GM18909 (cell line): ENCODE measurements at regions not wholly inside any gene's neighbourhood (a gene's known extent, or its start where the extent isn't known, plus 50 kb on each side); places are given as distances from the start of the nearest gene placed in this dataset.

ENCODE experiments used
- ATAC-seq: cut with Tn5 transposase; IDR thresholded peaks from one replicate; pipeline ENCODE4 v1.9.1; 2021; ENCODE audit warnings: mild to moderate bottlenecking; ENCODE audit not compliant: unreplicated experiment, poor library complexity

DNA sequence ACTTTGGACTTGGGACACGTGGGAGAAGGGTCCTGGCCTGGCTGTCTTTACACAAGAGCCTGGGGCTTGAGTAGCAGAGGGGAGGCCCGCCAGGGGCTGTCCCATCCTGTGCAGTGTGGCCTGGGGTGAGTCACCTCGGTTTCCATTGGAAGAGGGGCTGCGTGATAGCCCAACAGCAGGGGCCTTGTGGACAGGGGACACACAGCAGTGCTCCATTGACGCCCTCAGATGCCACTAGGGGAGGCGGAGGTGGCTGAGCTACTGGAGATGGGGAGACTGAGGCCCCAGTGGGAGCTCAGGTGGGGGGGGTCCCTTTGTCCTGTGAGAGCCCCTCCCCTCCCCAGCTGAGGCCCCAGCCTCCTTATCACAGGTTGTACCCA, 50.0 kb upstream of the RNU6ATAC start:
- no peak for ATAC-seq

DNA sequence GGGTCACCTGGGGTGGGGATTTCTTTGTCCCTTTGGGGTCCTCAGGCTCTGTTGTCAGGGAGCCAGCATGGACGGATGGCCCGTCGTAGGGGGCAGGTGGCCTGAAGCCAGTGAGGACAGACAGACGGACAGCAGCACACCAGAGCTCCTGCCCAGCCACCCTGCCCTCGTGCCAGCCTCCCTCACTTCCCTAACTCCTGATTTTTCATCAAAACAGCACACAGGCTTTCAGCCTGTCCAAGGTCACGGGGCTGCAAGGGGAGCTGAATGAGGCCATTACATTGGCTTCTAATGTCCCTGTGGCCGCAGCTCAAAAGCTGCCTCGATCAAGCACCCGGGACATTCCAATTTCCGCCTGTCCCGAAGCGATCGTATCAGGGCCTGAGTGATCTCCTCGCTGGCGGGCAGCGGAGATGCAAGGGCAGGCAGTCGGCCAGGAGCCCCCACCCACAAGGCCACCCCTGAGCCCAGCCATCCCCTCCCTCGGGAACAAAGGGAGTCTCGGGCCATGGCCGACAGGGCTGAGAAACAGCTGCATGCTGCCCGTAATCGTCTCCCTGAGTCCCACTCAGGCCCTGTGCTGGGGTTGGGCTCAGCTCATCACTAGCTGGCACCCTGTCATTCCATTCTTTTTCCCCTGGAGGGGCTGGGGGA, 50.5 kb upstream of the RNU6ATAC start:
- ATAC-seq: no peak

DNA sequence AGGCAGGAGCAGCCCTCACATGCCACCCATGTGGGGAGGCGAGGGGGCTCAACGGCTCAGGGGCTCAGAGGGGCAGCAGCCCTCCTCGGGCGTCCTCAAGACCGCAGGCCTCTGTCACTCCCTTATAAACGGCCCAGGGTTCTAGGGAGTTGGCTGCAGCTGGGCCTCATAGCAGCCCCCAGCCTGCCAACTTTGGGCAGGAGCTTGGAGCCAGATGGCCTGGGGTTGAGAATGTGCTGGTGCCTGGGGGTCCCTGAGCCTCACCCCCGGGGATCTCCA, 51.0 kb upstream of the RNU6ATAC start:
- ATAC-seq: no peak

DNA sequence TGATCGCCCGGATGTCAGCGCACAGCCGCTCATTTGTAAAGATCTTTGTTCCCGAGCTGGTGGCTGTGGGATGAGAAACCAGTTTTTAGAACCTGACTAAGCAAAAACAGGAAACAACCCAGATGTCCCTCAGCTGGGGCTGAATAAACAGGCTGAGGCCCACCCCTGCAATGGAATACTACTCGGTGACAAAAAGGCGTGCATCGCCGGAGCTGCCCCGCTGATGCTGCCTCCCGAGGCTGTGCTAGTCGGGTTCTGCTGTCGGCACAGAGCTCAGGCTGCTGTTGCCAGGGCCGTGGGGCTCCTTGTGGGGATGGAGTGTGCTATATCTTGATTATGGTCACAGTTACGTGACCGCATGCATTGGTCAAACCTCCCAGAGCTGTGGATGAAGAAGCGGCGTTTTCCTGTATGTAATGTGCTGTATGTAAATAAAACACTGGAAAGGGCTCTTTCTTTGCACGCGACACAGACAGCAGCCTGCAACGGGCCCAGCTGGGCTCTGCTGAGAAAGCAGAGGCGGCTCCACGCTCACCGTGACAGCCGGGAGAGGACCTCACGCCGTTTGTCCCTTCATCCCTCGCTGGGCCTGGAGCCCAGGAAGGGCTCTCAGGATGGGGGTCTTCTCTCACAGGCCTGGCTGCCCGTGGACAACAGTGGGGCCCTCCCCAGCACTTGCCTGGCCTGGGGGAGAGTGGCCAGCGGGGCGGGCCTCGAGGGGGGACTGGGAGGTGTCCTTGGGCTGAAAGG, 51.5 kb upstream of the RNU6ATAC start:
- no peak for ATAC-seq

DNA sequence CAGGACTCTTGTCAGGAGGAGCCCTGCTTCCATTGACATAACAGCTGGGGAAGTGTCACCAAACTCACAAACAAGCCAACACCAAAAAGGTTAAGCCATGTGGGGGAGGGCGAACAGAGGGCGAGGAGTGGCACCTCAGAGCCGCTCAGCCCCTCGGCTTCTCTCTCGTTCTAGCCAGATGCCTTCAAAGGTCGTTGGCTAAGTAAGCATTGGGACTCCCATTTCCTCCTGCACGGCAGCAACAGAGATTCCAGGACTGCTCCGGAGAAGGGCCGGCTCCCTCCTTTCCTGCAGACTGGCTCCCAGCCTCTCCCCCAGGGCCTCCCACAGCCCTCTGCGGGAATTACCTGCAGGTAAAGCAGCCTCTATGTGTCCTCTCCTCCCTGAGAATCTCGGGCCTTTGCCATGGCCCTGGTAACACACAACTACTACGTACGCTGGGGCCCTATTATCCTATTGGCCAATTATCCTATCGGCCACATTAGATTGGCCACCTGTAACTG, 52.1 kb upstream of the RNU6ATAC start:
- no peak for ATAC-seq

DNA sequence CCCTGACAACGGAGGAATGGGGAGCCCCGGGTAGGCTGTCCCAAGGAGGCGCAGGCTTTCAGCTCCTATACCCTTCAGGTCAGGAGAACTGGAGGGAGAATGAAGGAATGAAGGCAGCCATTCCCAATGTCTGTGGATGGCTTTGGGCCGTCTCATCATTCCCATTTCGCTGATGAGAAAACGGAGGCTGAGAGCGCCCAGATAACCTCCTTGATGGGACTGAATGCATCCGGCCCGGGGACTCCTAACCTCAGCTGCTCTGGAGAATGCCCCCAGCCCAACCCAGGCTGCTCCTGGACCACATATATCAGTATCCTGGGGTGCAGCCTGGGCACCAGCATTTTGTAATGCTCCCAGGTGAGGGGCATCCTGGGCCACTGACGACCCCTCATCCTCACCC, 52.6 kb upstream of the RNU6ATAC start:
- no peak for ATAC-seq

DNA sequence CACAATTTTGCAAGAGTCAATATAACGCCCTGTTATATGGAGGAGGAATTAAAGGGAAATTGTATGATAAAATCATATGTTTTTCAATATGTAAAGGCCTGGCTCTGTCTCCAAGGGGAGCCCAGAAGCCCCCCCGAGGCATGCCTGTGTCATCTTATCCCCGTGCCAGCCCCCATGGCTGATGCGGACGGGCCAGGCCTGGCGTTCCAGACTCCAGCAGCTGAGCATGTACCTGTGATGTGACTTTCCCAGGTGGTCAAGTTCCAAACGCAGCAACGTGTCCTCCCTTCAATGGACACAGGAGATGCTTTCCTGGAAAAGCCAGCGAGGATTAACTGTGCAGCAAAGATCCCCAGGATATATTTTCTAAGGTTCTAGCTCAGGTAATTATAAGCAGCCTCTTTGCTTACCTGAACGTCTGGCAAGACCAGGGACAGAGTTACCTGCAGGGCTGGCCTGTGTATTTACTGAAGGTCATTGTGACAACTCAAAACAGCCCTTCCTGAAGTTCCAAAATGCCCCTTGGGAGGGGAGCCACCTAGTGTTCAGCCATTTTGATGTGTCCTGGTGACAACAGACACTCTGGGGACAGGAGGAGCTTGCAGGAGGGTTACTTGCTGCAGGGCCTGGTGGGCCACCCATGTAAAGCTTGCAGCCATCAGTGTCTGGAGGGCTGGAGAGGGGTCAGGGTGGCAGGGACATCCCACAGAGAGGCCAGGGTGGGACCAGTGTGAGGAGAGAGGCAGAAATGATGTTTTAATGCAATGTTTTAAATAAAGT, 53.3 kb upstream of the RNU6ATAC start:
- ATAC-seq: no peak

DNA sequence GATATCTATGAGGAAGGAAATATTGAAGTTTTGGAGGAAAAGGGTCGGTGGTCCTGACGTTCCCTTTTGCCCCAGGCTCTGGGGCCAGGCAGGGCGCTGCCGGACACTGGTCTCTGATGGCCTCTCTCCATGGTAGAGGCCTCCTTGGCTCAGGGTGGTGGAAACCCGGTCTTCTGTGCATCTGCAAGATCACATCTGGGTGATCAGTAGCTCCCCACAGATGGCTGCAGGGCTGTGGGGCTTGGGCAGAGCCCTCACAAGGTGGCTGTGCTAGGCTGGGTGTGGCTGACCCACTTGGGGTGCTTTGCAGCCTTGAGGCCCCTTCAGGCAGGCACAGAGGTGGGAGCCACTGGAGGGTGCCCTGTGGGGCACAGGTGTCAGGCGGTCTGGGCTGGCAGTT, 53.9 kb upstream of the RNU6ATAC start:
- ATAC-seq: no peak

DNA sequence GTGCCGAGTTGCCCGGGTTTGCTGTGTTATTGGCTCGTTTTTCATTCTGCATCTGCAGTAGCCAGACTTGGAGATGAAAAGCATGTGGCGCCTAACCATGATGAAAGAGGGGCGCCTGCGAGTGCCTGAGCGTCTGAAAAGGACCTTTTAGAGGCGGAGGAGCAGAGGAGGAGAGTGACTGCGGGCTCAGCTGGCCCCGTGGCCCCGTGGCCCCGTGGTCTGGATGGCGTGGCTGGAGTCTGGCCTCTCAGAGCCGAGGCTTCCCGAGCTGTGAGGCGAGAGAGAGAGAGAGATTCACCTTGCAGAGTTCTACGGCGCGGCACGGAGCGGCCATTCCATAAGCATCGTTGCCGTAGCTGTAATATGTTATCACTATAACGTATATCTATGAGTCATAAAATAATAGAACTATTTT, 55.3 kb upstream of the RNU6ATAC start:
- no peak for ATAC-seq

DNA sequence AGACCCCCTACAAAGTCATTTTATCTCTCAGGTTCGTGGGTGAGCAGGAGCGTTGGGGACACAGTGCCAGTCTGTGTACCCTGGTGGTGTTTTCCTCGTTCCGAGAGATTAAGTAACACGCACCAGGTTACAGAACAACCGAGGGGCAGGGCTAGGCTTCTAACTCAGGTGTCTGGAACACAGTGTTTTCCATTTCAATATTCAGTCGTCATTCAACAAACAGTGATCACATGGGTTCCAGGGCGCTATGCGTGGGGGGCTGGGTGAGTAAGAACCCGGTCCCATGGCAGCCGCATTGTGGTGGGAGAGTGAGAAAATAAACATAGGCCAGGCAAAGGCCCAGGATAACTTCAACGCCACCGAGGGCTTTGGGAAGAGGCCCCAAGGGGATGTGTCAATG, 55.9 kb upstream of the RNU6ATAC start:
- ATAC-seq: no peak

DNA sequence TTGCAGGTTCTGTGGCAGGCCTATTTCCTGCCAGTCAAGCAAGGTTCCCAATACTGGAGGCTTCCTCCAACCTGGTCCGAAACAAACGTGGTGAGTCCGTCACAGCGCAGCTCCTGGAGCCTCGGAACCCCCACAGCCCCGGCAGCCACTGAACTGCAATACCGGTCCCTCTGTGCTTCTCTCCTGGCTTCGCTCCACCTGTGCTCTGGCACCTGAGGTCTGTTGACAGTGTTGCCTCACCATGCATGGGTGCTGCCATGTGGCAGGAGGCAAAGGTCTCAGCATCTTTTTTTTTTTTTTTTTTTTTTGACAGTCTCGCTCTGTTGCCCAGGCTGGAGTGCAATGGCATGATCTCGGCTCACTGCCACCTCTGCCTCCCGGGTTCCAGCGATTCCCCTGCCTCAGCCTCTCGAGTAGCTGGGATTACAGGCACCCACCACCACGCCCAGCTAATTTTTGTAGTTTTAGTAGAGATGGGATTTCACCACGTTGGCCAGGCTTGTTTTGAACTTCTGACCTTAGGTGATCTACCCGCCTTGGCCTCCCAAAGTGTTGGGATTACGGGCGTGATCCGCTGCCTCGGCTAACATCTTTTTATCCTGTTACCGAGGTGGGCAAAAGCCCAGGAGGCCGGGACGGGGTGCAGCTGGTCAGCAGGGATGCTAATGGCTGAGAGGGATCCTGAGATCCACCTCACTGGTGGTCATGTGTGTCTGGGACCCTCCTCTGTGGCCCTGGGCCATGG, 57.1 kb upstream of the RNU6ATAC start:
- no peak for ATAC-seq

DNA sequence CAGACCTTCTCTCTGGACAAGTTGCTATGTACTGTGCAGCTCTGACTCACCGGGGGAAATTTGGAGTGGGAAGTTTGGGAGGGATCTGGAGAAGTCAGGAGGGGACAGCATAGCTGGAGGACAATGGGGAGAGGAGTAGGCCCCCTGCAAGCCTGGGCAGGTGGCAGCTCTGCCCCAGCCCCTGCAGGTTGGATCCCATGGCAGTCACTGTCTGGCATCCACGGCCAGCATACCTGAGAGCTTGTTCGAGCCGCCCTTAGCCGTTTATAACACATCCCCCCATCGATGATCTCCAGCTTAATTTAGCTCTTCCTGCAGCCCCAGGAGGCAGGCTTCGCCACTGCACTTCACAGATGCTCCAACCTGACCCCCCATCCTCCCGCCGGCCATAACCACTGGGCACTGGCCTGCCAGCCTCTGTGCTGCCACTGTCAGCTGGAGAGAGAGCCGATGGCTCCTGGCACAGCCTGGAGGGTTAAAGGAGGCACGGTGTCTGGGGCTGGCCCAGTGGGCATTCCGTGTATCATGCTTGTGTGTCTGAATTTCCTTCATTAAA, 57.7 kb upstream of the RNU6ATAC start:
- ATAC-seq: no peak

DNA sequence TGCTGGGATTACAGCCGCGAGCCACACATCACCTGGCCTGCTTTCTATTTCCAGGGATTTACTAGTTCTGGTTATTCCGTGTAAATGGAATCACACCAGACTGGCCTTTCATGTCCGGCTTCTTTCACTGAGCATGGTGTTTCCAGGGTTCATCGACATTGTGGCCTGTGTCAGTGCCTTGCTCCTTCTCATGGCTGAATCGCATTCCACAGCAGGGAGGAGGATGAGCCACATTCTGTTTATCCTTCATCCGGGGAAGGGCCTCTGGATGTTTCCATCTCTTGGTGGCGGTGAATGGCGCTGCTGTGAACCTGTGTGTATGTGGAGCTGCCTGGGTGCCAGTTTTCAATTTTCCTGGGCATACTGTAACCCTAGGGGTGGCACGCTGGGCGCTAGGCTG, 58.7 kb upstream of the RNU6ATAC start:
- no peak for ATAC-seq

DNA sequence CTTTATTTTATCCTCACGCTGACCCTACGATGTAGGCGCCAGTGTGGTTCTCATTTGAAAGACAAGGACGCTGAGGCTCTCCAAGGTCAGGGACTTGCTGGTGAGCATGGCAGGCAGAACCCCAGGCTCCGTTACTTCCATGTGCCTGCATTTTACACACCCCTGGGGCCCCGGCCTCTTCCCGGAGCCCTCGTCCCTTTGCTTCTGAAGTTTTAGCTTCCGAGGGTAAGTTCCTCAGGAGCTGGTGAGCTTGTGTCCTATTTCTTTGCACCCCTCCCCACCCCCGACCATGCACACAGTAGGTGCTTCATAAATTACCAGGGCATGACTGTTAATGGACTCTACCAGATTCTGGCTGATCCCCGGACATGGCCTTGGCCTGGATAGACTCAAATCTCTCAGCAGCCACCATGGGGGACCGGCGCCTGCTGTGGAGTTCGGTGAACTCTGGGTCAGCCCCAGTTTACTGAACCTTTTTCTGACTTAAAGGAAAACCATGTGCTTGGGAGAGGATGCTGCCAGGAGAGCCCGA, 59.3 kb upstream of the RNU6ATAC start:
- no peak for ATAC-seq

DNA sequence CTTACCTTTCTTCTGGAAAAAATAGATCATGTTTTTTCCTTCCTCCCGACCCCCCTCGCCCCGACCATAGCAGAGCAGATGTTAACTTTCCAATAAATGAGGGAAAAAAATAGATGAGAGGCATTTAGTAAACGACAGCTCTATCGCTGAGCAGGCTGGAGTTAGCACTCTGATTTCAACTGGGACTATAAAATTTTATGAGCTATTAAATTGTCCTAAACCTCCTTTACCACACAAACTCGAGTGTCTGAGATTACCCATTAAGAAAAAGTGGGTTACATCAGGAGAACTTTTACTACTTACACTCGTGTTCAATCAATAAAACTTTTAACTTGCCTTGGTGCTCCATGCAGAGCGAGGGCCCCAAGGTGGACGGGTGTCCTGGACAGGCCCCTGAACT, 59.8 kb upstream of the RNU6ATAC start:
- ATAC-seq: no peak

DNA sequence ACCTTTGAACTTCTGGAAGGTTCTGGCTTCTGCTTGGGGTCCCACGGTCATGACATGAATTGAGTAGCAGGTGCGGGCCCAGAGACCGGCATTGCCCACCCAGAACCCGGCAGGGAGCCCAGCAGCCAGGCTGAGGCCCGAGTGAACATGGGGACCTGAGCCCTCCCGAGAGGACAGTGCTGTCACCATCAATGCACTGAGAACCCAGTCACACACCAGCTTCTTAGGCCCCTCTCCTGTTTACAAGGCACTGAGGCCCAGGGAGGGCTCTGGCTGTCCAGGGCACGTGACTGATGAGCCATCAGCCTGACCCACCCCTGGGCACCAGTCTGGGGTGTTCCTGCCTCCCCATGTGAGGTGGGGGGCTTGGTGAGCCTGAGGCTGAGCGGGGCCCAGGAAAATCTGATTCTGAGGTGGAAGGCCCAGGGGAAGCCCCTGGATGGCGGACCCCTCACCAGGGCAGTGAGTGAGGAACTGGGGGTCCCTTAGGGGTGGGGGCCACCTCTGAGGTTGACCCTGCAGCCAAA, 60.3 kb upstream of the RNU6ATAC start:
- ATAC-seq: no peak

DNA sequence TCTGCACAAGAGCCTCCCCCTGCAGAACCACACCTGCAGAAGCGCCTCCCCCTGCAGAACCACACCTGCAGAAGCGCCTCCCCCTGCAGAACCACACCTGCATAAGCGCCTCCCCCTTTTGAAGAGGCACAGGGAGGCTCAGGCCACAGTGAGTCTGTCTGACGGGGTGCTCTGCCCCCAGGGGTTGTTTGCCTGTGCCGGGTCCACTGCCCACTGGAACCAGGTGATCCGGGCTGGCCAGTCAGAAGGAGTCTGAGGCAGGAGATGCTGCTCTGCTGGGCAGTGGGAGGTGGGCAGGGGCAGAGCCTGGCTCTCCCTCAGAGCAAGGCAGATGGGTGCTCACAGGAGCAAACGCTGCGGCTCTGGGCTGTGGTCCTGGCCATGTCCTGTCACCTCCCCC, 60.8 kb upstream of the RNU6ATAC start:
- no peak for ATAC-seq

DNA sequence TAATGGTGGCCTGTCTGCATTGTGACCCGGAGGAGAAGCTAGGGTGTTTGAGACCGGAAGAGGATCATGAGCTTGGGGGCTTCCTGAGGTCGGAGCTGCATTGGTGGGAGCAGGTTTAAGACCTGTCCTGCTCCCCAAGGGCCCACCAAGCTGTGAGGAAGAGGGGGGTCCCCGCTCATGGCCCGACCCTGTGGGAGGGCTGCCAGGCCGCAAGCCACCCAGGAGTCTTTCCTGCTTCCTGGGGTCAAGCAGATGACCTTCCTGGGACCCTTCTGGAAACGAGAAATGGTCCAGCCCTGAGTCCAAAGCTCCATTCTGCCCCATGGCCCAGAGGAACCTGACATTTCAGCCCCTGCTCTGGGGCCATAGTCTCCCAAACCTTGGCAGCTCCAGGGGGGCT, 61.5 kb upstream of the RNU6ATAC start:
- ATAC-seq: no peak

DNA sequence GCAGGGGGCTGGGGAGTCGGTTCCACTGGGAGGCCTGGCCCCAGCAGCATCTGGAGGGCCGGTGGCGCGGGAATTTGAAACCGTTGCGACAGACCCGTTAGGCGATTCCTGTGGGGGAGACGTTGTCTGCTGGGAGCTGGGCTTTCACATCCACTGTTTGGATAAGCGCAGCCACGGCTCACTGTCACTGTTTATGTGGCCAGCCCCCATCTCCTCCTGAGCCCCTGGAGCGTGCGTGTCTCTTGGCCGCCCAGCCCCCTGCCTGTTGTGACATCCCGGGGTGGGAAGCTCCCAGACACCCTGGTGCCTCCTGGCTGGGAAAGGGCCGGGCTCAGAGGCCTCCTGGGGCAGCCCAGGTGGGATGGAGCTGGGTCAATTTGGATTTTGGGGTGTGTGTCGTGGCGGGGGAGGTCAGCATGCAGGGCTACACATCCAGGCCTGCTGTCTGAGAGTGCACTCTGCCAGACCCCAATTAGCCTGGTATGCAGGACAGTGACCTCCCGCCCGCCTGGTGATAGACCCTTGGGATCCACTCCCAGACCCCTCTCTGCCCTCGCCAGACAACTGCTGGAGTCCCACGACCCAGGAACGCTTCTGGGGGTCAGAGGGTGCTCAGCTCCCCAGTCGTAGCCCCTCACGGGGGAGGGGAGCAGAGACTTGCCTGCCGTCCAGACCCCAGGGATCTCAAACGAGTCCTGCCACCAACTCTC, 62.0 kb upstream of the RNU6ATAC start:
- no peak for ATAC-seq
